Upper lobe of right lung (tissue), 1 donor: ENCODE measurements at regions not wholly inside any gene's neighbourhood (a gene's known extent, or its start where the extent isn't known, plus 50 kb on each side); places are given as distances from the start of the nearest gene placed in this dataset.

Experiments
- ATAC-seq: fragments of 200-7000 bp; cut with Tn5 transposase; one replicate; pipeline ENCODE4 v1.9.1; 2020; ENCODE audit warnings: mild to moderate bottlenecking, moderate library complexity
- DNase-seq: peaks from one replicate; pipeline ENCODE4 v3.0.0-alpha.2; 2020
- H3K27ac ChIP-seq: fragments of 200-600 bp; one replicate; pipeline ENCODE4 v1.8.0; 2022
- H3K27me3 ChIP-seq: fragments of 200-600 bp; one replicate; pipeline ENCODE4 v1.8.0; 2022; ENCODE audit warnings: mild to moderate bottlenecking
- H3K36me3 ChIP-seq: fragments of 200-600 bp; one replicate; pipeline ENCODE4 v1.8.0; 2022
- H3K4me1 ChIP-seq: fragments of 200-600 bp; one replicate; pipeline ENCODE4 v1.8.0; 2022
- H3K4me3 ChIP-seq: fragments of 200-600 bp; one replicate; pipeline ENCODE4 v1.8.0; 2022; ENCODE audit warnings: mild to moderate bottlenecking
- H3K9me3 ChIP-seq: fragments of 200-600 bp; one replicate; pipeline ENCODE4 v1.8.0; 2022
- CTCF ChIP-seq: fragments of 200-600 bp; IDR thresholded peaks from one replicate; pipeline ENCODE4 v1.8.0; 2022; ENCODE audit warnings: antibody characterized with exemption
- intact Hi-C: fragments of 100-400 bp; cut with DNase I; formaldehyde crosslinking; loops from one replicate; pipeline ENCODE4 v1.11.0; 2022
- donor health status: DM: no; HTN: yes; CAD: no; lungs with severe emphysema.

- Histone ChIP-seq H3K9me3 (no peaks in the 10 kb centered on the region), H3K4me1 (no peaks in the 10 kb centered on the region), H3K27ac (no peak overlapping the region), H3K4me3 (no peak overlapping the region), H3K27me3 (no peaks in the 10 kb centered on the region), H3K36me3 (no peaks in the 10 kb centered on the region)
- DNase-seq (no peak), ATAC-seq (no peak)
- intact Hi-C loops = no loop called here
- TF ChIP-seq CTCF = no peak
Observed at GRCh38 chr1:157442065-157442464, 110.2 kb downstream of the FCRL5 start.

- Histone ChIP-seq H3K27me3 (no peaks in the 10 kb centered on the region), H3K9me3 (no peaks in the 10 kb centered on the region), H3K27ac (no peak overlapping the region), H3K4me3 (no peak overlapping the region), H3K36me3 (no peaks in the 10 kb centered on the region), H3K4me1 (no peaks in the 10 kb centered on the region)
- ATAC-seq = no peak
- TF ChIP-seq CTCF = no peak
- intact Hi-C loops = no loop called here
- no peak for DNase-seq
Observed at GRCh38 chr1:157439302-157439954, 112.9 kb downstream of the FCRL5 start.

- Histone ChIP-seq H3K27ac (no peak overlapping the region), H3K4me3 (no peak overlapping the region), H3K36me3 (no peaks in the 10 kb centered on the region), H3K4me1 (no peaks in the 10 kb centered on the region), H3K9me3 (no peaks in the 10 kb centered on the region), H3K27me3 (no peaks in the 10 kb centered on the region)
- intact Hi-C loops = no loop called here
- no peak for DNase-seq
- no peak for TF ChIP-seq CTCF
- no peak for ATAC-seq
Observed at GRCh38 chr1:157438613-157439012, 113.7 kb downstream of the FCRL5 start.

- Histone ChIP-seq H3K4me3 (no peak overlapping the region), H3K27me3 (no peaks in the 10 kb centered on the region), H3K4me1 (no peaks in the 10 kb centered on the region), H3K27ac (no peak overlapping the region), H3K36me3 (no peaks in the 10 kb centered on the region), H3K9me3 (no peaks in the 10 kb centered on the region)
- no peak for TF ChIP-seq CTCF
- intact Hi-C loops = no loop called here
- ATAC-seq (peak; percentile 17), DNase-seq (no peak)
Observed at GRCh38 chr1:157438146-157438545, 114.2 kb downstream of the FCRL5 start.

GRCh38 chr1:157437296-157437695, 115.0 kb downstream of the FCRL5 start:
- no peaks in the 10 kb centered on the region for H3K27me3 ChIP-seq
- DNase-seq (no peak), ATAC-seq (peak; percentile 87)
- H3K4me3 ChIP-seq = no peak overlapping the region
- no peak for TF ChIP-seq CTCF
- no peaks in the 10 kb centered on the region for H3K9me3 ChIP-seq
- no peaks in the 10 kb centered on the region for H3K4me1 ChIP-seq
- no peaks in the 10 kb centered on the region for H3K36me3 ChIP-seq
- intact Hi-C loops = no loop called here
- H3K27ac ChIP-seq = no peak overlapping the region

- TF ChIP-seq CTCF = no peak
- Histone ChIP-seq H3K27ac (no peak overlapping the region), H3K27me3 (no peaks in the 10 kb centered on the region), H3K36me3 (no peaks in the 10 kb centered on the region), H3K4me1 (no peaks in the 10 kb centered on the region), H3K9me3 (no peaks in the 10 kb centered on the region), H3K4me3 (no peak overlapping the region)
- no peak for DNase-seq
- no peak for ATAC-seq
- intact Hi-C loops = no loop called here
Observed at GRCh38 chr1:157431751-157432150, 120.6 kb downstream of the FCRL5 start.
